HG03378 (cell line): ENCODE measurements at regions not wholly inside any gene's neighbourhood (a gene's known extent, or its start where the extent isn't known, plus 50 kb on each side); places are given as distances from the start of the nearest gene placed in this dataset.
"Not testable (repeated sequence)": the region's sequence is repeated elsewhere in the genome, so short reads cannot be mapped to it uniquely, and the experiment has no call there.

ENCODE experiments used
- ATAC-seq: cut with Tn5 transposase; IDR thresholded peaks from one replicate; pipeline ENCODE4 v1.9.1; 2021; ENCODE audit warnings: mild to moderate bottlenecking, moderate library complexity; ENCODE audit not compliant: unreplicated experiment

DNA sequence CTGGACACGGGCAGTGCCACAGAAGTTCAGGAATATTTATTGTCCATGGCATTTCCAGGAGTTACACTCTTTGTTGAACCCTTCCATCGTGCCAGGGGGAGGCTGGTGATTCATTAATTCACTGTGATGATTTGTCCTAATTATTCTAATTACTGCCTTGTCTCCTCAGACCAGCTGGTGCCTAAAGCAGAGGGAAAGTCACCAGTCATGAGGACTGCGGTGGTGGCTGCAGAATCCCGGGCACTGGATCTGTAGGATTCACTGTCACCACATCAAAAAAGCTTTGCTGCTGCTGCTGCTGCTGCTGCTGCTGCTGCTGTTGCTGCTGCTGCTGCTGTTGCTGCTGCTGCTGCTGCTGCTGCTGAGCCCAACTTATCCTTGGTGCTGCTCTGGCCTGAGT lies 908.2 kb downstream of the TSN start:
- ATAC-seq = no peak

- no peak for ATAC-seq
Measured at GRCh38 chr2:122669627-122670026, 914.2 kb downstream of the TSN start.

DNA sequence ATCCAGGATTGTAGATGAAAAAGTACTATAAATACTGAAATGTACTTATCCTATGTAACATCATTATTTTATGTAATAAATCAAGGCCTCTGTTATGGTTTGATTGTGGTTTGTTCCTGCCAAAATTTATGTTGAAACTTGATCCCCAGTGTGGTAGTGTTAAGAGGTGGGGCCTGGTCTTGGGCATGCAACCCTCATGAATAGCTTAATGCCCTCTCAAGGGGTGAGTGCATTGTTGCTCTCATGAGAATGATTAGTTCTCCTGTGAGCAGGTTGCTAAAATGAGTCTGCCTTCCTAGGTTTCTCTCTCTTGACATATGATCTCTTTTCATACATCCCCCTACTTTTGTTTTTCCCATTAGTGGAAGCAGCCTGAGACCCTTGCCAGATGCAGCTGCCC lies 915.4 kb downstream of the TSN start:
- ATAC-seq = no peak

DNA sequence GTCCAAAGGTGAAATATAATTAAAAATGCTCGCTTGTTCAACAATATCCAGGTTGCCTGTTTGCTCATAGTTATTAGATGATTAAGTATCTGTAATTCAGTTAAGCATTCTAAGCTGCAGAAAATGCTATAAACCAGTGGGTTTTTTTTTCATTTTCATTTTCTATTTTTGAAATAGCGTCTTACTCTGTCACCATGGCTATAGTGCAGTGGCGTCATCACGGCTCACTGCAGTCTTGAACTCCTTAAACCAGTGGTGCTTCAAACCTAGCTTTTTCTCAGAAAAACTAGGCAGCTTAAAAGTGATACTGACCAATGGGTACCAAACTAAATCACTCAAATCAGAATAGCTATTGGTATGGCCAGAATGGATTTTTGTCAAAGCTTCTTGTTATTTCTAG lies 925.2 kb downstream of the TSN start:
- no peak for ATAC-seq

GRCh38 chr2:122681626-122682025 lies 926.2 kb downstream of the TSN start:
- ATAC-seq = peak; percentile 85

DNA sequence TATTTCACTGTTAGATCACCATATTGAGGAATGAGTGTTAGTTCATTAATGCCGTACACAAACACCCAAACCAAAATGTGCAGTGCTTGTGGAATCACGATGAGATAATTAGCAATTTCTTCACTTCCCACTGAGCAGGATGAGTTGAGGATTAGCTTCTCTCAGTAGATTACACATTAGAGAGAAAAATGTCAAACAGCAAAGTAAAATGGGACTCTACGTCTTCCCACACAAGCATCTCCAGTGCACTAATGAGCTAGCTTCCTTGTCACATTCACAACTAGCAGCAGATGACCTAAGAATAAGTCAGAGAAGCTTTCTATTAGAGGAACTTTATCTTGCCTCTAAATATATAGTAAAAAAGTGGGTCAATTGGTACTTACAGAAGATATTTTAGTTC lies 926.9 kb downstream of the TSN start:
- ATAC-seq = no peak

GRCh38 chr2:122683018-122683417 lies 927.6 kb downstream of the TSN start:
- no peak for ATAC-seq

GRCh38 chr2:122692400-122693083 lies 937.1 kb downstream of the TSN start:
- ATAC-seq = no peak

GRCh38 chr2:122697415-122697814 lies 942.0 kb downstream of the TSN start:
- no peak for ATAC-seq

- no peak for ATAC-seq
Measured at GRCh38 chr2:122703676-122704075, 948.2 kb downstream of the TSN start.

DNA sequence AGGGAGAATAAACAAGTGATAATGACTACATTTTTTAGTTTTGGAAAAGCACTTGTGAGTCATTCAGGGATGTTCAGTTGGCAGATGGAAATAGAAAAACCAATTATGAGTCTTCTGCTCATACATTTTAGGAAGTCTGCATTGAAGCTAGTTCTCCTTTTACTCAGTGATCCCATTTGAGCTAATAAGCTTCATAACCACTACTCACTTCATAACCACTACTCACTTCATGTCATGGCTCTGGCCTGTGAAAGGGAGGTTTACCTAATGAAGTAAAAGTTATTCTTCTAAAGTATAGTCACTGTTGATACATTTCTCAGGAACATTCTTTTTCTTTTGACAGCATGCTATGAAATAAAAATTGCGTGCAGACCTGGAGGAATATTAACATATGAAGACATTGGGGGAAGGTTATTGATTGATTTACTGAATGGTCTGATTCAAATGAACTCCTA lies 948.7 kb downstream of the TSN start:
- peak; percentile 70 for ATAC-seq

GRCh38 chr2:122705746-122706145 lies 950.3 kb downstream of the TSN start:
- no peak for ATAC-seq

GRCh38 chr2:122706757-122707223 lies 951.3 kb downstream of the TSN start:
- no peak for ATAC-seq

- ATAC-seq = peak; percentile 66
Measured at GRCh38 chr2:122707224-122707824, 951.9 kb downstream of the TSN start.

GRCh38 chr2:122710049-122710448 lies 954.6 kb downstream of the TSN start:
- ATAC-seq = no peak

GRCh38 chr2:122713800-122714199 lies 958.3 kb downstream of the TSN start:
- ATAC-seq = no peak

GRCh38 chr2:122720822-122721221 lies 965.4 kb downstream of the TSN start:
- ATAC-seq = not testable (repeated sequence)

- ATAC-seq = no peak
Measured at GRCh38 chr2:122734766-122735424, 979.4 kb downstream of the TSN start.

DNA sequence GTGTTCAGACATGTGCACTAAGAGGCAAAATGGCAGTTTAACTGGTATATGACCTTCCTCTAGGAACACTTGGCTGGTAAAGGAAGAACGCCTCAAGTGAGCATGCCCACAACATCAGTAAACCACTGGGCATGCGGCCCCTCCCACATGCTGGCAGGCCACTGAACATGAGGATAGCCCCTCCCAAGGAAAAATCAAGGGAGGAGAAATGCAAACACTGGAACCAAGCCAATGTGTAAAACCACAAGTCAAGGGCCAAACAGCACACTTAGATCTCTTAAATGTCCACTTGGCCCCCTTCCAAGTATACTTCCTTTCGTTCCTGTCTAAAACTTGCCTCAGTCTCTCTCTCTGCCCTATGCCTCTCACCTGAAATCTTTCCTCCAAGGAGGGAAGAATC lies 980.8 kb downstream of the TSN start:
- ATAC-seq = no peak

DNA sequence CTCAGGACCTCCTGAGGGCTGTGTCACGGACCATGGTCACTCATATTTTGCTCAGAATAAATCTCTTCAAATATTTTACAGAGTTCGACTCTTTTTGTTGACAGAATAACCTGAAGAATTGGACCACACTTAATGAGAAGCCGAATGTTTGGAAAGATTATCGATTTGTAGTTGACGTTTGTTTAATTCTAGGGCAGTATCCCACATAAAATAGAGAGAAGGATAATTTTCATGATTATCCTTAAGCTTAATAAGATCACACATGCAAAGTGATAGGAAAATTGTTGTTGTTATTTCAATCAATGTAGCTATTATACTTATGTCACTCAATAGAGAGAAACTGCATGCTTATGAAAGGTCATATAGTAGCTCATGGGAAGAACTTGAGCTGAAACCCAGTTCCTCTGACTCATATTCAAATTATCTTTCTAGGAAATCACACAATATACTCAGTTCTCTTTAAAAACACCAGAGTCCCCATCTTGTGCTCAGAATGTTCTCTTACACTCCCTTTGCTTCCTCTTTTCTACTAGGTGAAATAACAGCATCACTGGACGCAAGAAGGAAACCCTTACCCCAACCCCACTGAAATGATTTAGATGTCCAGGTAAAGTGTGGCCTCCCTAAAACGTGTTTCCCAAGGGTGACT lies 982.1 kb downstream of the TSN start:
- peak; percentile 96 for ATAC-seq

GRCh38 chr2:122739732-122740593 lies 984.5 kb downstream of the TSN start:
- peak; percentile 40 for ATAC-seq
